Midbrain (tissue), 1 donor: ENCODE measurements at regions not wholly inside any gene's neighbourhood (a gene's known extent, or its start where the extent isn't known, plus 50 kb on each side); places are given as distances from the start of the nearest gene placed in this dataset.
"Not testable (repeated sequence)": the region's sequence is repeated elsewhere in the genome, so short reads cannot be mapped to it uniquely, and the experiment has no call there.

Experiments used
- DNase-seq: peaks from one replicate; lab custom pipeline; 2025; lab: John Stamatoyannopoulos, UW

DNA sequence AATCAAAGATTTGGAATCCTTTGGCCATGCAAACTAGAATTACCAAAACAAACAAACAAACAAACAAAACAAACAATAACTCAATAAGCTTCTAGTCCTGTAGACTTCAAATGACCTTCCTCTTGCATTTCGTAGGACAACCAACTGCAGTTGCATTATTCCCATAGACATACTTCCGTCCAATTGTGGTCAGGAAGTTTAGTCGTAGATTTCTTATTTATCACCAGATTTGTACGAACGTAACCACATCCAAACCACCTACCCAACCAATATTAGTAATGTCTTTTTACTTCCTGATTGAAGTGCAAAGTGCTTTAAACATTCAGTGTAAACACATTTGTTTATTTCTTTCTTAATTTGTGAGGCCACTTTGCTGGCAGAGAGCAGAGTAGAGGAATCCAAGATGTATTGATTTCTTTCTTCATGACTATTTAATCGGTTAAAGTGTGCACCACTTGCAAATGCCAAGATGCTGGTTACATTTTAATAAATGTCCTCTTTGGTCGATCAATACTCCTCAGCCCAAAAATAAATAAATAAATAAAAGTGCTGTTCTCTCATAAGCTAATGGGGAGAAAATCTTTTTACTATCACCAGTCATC is 1745.6 kb upstream of the CELF4 start:
- no peak for DNase-seq

DNA sequence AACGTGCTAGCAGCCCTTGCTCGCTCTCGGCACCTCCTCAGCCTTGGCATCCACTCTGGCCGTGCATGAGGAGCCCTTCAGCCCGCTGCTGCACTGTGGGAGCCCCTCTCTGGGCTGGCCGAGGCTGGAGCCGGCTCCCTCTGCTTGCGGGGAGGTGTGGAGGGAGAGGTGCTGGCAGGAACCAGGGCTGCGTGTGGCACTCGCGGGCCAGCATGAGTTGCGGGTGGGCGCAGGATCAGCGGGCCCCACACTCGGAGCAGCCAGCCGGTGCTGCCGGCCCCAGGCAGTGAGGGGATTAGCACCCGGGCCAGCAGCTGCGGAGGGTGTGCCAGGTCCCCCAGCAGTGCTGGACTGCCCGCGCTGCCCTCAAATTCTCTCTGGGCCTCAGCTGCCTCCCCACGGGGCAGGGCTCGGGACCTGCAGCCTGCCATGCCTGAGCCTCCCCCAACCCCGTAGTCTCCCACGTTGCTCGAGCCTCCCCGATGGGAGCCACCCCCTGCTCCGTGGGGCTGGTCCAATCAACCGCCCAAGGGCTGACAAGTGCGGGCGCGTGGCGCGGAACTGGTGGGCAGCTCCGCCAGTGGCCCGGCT is 1743.4 kb upstream of the CELF4 start:
- DNase-seq = not testable (repeated sequence)

DNA sequence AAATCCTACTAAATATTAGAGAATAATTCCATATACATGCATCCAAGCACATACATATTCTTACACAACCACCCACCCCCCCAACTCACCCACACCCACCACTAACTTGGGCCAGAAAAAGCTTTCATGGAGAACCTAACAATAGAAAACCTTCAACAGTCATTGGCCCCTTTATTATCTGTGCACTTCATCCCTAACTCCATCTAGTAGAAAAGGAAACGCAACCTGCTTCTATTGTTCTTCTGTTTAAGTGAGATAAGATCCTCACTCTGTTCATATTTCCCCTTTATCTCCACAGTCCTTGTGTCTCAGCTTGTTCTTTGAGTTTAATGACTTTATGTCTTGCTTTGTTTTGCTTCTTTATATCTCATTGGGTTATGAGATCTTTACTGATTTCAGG is 1740.2 kb upstream of the CELF4 start:
- DNase-seq = no peak

DNA sequence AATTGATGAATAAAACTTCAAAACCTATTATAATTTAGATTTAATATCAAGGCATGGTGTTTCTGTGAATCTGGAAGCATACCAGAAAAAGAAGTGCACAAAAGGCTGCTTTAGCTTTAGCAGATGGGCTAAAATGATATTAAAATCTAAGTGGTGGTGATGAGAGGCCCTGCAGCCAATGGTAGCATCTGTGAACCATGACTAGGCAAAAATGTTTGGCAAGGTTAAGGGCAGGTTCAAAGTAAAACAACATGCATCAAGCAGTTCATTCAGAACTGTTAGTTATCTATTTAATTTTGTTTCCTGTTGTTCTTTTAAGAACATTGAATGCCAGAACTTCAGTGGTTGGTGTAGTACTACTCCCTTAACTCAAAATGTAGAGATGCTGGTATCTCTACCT is 1736.9 kb upstream of the CELF4 start:
- no peak for DNase-seq

DNA sequence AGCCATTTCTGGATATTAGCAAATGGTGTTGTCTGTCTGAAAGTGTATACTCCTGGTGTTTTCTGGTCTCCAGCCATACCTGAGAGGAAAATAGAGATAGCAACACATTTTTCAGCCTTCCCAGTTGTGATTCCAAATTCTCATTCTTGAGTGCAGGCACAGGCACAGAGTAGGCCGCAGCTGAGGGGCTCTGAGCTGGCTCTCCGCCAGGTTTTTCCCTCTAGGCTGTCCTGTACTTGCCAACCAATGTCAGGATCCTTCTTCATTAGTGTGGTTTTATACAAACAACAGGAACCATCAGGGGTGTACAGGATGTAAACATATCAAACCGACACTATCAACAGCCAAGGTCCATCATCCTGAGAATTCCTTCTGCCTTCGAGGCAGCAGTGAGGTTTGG is 1733.6 kb upstream of the CELF4 start:
- DNase-seq = no peak

DNA sequence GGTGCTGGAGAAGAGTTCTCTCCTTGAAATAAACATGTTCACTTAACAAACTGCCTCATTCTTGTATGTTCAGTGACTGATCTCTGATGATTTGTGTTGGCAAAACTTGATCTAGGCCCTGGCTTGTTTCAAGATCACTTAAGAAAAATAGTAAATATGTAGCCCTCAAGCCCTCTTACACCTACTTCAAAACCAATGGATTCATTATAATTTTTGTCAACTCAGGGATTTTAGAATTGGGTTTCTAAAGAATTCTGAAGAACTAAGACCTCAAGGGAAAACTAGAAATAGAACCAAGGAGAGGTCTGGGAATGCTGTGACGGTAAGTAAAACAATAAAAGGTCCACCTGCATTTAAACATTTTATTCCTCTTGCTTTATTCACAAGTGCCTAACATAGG is 1731.6 kb upstream of the CELF4 start:
- no peak for DNase-seq

DNA sequence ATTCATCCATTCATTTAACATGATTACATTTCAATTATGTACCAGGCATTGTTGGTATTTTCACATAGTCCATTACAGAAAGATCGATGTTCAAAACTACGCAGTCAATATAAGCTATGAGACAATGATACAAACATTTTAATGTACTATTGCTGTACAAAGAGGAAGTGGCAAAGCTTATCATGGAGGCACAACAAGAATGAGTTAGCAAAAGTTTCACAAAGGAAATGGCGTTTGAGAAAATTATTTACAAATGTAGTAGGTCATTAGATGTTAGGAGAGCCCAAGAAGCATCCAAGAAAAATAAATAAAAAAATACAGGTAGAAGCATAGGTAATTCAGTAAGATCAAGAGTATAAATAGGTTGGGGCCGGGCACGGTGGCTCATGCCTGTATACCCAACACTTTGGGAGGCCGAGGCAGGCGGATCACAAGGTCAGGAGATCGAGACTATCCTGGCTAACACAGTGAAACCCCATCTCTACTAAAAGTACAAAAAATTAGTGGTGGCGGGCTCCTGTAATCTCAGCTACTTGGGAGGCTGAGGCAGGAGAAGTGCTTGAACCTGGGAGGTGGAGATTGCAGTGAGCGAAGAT is 1730.8 kb upstream of the CELF4 start:
- no peak for DNase-seq

DNA sequence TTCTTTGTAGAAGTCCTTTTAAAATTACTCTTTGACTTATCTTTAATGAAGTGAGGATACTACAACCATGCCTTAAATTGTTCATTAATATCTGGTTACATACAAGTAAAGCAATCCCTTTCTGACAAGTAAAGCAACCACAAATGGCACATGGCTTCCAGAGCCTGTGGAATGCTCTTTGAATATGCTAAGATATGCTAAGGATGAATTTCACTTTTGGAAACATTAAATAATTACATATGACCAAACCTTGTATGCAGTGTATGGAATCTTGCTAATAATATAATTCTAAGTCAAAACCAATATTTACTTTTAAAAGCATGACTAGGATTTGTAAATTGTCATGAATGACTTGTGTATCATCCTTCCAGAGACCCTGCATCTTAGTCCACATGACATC is 1711.2 kb upstream of the CELF4 start:
- no peak for DNase-seq

DNA sequence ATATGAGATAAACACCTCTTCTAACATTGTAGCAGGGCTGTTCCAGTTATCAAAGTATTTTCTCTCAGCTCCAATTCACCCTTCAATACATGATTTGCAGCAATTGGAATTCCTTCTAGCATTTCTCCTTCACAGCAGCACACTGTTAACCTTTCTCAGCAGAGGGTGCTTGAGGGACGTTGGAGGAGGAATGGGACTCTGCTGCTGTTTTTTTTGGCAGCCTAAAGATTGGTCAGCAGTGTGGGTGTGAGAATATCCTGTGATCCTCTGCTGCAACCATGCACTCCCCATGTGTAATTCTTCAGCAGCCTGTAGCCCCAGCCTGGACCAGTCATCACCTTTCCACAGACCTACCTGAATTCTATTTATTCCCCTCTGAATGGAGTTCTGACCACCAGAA is 1708.9 kb upstream of the CELF4 start:
- no peak for DNase-seq

DNA sequence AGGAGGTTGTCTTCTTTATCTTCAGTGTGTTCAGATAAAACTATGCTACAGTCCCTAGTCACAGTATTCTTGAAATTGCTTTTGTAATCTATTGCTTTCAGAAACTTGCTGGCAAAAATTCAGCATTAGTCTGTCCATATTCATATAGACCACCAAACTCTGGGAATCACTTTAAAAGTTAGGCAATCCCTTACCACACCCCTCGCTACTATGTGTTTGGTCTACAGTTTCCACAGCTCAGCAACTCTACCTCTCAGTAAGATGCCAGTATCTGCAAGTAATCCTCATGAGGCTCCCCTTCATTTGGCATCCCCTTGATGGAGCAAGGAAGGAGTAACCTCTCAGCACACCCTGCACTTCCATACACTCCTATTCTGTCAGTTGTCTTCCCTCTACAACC is 1706.6 kb upstream of the CELF4 start:
- no peak for DNase-seq

DNA sequence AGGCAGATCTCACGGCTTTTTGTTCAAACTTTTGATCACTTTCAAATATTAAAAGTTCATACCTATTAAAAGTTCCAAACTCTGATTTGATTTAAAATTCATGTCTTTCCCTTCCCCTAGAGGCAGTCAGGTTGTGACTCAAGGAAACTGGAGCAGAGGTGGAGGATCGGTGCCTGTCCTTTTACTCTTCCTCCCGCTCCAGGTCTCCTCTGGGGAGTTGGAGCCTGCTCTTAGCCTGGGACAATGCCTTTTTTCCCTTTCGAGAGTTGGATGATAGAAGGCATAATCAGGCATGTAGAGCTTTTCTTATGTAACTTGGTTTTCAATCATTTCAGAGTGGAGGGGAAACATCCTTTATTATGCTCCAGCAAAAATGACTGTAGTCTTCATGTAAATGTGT is 1706.1 kb upstream of the CELF4 start:
- DNase-seq = no peak

DNA sequence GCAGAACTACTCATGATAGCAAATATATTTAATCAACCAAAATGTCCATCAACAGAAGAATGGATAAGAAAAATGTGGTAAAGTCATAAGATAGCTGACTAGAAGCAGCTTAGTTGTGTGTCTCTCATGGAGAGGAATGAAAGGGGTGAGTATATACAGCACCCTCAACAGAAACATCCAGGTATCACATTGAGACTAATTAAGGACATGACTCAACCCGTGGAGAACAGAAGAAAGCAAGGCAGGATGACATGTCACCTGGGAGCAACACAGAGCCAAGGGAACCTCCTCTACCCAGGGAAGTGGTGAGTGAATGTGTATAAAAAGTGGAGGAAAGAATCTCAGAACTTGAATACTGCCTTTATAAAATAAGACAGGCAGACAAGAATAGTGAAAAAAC is 1695.0 kb upstream of the CELF4 start:
- DNase-seq = no peak

DNA sequence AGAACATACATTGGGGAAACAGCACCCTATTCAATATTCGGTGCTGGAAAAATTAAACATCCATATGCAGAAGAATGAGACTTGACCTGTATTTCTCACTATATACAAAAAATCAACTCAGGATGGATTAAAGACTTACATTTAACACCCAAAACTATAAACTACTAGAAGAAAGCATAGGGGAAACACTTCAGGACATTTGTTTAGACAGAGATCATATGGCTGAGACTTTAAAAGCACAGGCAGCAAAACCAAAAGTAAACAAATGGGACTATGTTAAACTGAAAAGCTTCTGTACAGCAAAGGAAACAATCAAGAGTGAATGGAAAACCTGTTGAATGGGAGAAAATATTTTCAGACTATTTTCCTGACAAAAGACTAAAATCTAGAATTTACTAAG is 1694.1 kb upstream of the CELF4 start:
- no peak for DNase-seq

DNA sequence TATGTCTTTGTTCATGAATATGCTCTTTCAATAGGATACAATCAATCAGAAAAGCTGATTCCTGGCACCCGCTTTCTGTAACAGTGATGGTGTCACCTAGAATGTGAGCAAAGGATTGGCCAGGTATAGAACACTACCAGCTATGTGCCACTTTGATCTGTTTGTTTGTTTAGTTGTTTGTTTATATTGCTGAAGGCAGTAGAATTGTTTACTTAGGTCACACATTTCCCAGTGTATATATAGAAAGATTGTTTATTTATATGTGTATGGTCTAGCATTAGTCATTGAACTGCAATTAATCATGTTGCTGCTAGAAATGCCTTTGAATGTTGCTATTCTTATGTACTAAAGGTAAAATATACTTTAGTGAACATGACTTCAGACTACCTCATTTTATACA is 1678.6 kb upstream of the CELF4 start:
- no peak for DNase-seq

DNA sequence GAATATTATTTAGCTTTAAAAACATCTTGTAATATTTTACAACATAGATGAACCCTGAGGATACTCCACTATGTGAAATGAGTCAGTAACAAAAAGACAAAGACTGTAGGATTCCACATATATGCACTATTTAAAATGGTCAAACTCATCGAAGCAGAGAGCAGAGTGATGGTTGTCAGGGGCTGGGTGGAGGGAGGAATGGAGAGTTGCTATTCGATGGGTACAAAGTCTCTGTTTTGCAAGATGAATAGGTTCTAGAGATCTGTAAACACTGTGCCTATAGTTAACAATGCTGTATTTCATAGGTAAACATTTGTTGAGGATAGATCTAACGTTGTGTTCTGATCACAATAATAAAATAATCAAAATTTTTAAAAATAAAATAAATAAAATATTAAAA is 1675.9 kb upstream of the CELF4 start:
- DNase-seq = no peak

DNA sequence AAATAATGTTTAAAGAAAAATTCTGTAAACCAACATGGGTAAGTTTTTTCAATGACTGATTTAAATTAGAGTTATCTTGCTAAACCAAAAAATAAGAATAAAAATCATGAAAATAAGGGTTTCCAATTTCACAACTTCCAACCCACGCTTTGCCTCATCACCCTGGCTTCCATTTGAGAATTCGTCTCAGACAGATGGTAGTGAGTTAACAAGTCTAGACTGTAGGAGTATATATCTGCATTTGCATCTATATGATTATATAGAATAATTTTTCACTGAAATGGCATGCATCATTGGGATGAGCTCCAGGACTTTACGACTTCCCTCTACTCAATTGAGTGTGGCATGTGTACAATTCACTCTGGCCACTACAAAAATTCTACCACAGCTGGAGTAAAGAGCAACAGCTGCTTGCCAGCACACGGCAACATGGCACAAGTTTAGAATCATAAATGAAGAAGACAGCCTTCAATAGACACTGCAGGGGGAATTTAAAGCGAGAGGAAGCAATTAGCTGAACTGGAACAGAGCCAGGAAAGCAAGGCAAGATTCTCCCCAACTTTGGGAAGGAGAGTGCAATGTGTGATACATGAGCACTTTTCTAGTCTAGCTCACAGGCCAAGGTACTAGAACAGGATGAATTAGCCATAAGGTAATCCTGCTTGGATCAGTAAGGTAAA is 1673.5 kb upstream of the CELF4 start:
- DNase-seq = no peak

DNA sequence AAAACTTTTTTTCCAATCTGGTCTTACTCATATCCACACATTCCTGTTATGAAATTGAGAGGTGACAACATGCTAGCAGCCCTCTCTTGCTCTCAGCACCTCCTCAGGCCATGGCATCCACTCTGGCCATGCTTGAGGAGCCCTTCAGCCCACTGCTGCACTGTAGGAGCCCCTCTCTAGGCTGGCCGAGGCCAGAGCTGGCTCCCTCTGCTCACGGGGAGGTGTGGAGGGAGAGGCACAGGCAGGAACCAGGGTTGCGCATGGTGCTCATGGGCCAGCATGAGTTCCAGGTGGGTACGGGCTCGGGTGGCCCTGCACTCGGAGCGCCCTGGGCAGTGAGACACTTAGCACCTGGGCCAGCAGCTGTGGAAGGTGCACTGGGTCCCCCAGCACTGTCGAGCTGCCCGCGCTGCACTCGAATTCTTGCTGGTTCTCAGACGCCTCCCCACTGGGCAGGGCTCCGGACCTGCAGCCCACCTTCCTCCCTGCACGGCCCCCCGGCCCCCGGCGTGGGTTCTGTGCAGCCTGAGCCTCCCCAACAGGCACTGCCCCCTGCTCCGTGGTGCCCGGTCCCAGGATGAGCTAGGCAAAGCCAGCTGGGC is 1669.6 kb upstream of the CELF4 start:
- DNase-seq = no peak

DNA sequence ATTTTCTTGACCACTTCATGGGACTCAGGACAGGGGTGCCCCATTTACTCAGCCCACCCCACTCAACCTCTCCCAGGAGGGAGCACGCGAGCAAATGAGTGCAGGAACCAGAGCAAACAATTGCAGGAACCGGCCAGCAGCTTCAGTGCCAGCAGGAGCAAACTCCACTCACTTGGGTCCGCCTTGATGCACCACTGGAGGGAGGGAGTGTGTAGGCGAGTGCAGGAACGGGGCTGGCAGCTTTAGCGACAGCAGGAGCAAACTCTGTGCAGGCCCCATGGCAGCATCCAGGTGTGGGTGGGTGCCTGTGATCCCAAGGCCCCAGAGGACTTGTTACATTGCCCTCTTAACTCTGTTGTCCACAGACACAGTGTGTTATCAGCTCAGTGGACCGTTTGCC is 1667.3 kb upstream of the CELF4 start:
- DNase-seq = no peak

DNA sequence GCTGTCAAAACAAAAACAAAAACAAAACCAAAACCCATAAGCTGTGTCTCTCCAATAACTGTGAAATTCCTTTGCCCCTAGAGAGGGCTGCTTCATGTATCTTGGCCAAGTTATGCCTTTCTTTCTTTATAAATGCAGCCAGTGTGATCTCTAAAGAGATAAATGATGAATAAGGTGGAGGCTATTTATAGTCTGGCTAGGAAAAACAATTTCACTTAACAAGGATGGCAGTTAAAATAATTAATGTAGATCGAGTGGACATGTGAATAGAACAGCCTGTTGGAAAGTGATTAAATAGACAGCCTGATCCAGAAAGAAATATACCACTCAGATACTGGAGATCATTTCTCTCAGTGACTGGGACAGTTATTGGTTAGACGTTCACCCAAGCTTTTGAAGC is 1666.9 kb upstream of the CELF4 start:
- DNase-seq = no peak

DNA sequence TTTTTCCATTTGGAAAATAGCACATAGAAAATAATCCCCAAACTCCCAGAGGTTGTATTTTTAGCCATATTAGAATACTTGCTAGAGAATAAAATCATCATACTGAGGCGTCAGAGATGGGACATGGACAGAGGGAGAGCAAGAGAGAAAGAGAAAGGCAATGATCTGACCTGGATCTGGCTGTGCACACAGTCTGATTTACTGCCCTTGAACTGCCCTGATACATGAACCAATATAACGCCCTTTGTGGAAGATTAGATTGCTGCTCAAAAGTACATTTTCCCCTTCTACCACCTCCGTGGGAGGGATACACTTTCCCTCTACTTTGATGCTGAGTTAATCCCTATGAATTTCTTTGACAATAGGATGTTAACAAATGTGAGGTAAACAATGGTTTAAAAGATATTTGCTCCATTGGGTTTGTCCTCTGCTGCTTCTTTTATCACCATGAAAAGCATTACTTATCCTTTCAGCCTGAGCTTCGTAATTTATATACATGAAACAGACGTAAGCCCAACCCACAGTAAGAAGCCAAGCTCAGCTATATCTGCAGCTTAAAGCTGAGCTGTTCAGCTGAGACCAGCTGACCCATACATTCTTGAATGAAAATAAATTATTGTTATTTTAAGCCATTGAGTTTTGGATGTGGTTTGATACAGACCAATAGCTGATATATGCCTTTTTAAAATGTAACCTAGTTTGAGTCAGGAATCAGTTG is 1664.6 kb upstream of the CELF4 start:
- DNase-seq = no peak

DNA sequence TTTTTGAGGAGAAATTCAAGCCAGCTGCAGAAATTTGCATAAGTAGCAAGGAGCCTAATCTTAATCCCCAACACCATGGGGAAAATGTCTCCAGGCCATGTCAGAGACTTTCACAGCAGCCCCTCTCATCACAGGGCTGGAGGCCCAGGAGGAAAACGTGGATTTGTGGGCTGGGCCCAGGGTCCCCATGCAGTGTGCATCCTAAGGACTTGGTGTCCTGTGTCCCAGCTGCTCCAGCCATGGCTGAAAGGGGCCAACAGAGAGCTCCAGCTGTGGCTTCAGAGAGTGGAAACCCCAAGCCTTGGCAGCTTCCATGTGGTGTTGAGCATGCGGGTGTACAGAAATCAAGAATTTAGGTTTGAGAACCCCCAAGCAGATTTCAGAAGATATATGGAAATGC is 1662.2 kb upstream of the CELF4 start:
- not testable (repeated sequence) for DNase-seq

DNA sequence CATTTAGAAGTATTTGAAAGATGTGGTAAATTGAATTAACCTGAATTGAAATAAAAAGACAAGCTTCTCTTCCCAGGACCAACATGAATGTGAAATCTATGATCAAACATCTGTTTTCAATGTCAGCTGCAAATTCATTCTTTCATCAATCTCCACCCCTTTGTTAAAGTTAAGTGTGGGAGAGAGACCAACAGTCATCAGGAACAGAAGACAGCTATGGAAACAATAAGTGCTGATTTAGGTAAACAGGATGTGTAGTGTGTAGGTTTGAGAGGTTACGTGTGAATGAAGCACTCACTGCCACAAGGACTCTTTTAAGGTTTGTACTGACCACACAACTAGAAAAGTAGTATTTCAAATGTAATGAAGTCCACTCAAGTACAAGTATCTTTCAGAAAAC is 1659.8 kb upstream of the CELF4 start:
- no peak for DNase-seq
